HG03460 (cell line): ENCODE measurements at regions not wholly inside any gene's neighbourhood (a gene's known extent, or its start where the extent isn't known, plus 50 kb on each side); places are given as distances from the start of the nearest gene placed in this dataset.
"Not testable (repeated sequence)": the region's sequence is repeated elsewhere in the genome, so short reads cannot be mapped to it uniquely, and the experiment has no call there.

Experiments
- ATAC-seq: cut with Tn5 transposase; IDR thresholded peaks from one replicate; pipeline ENCODE4 v1.9.1; 2021; ENCODE audit not compliant: unreplicated experiment

- ATAC-seq = no peak
These were observed 901.4 kb downstream of the AACS start for GRCh38 chr12:125966641-125967040.

- ATAC-seq = no peak
These were observed 903.2 kb downstream of the AACS start for GRCh38 chr12:125968413-125968812.

- no peak for ATAC-seq
These were observed 906.7 kb downstream of the AACS start for GRCh38 chr12:125971981-125972380.

- no peak for ATAC-seq
These were observed 913.1 kb downstream of the AACS start for GRCh38 chr12:125978286-125978685.

- no peak for ATAC-seq
These were observed 916.5 kb downstream of the AACS start for GRCh38 chr12:125981610-125982253.

GRCh38 chr12:125983094-125983783, 918.0 kb downstream of the AACS start:
- ATAC-seq = no peak

- ATAC-seq = no peak
These were observed 918.7 kb downstream of the AACS start for GRCh38 chr12:125983784-125984500.

- no peak for ATAC-seq
These were observed 923.3 kb downstream of the AACS start for GRCh38 chr12:125988545-125988944.

- no peak for ATAC-seq
These were observed 924.5 kb downstream of the AACS start for GRCh38 chr12:125989696-125990095.

GRCh38 chr12:125996443-125996842, 931.2 kb downstream of the AACS start:
- no peak for ATAC-seq

GRCh38 chr12:125999628-126000027, 934.4 kb downstream of the AACS start:
- ATAC-seq = no peak

- no peak for ATAC-seq
These were observed 954.1 kb downstream of the AACS start for GRCh38 chr12:126019385-126019784.

GRCh38 chr12:126021675-126022074, 956.4 kb downstream of the AACS start:
- no peak for ATAC-seq

- no peak for ATAC-seq
These were observed 962.6 kb downstream of the AACS start for GRCh38 chr12:126027825-126028224.

GRCh38 chr12:126030573-126030972, 965.3 kb downstream of the AACS start:
- no peak for ATAC-seq

GRCh38 chr12:126033751-126034150, 968.5 kb downstream of the AACS start:
- ATAC-seq = no peak

- ATAC-seq = no peak
These were observed 971.1 kb downstream of the AACS start for GRCh38 chr12:126036348-126036747.

GRCh38 chr12:126038434-126038833, 973.2 kb downstream of the AACS start:
- no peak for ATAC-seq

GRCh38 chr12:126040307-126040706, 975.1 kb downstream of the AACS start:
- ATAC-seq = no peak

- ATAC-seq = no peak
These were observed 977.1 kb downstream of the AACS start for GRCh38 chr12:126042286-126042685.

GRCh38 chr12:126049501-126049900, 984.3 kb downstream of the AACS start:
- ATAC-seq = not testable (repeated sequence)

GRCh38 chr12:126051611-126052107, 986.4 kb downstream of the AACS start:
- no peak for ATAC-seq
